ENCODE measurements at regions not wholly inside any gene's neighbourhood (a gene's known extent, or its start where the extent isn't known, plus 50 kb on each side); places are given as distances from the start of the nearest gene placed in this dataset.

- H3K27me3 ChIP-seq (ENCODE audit: control insufficient read depth in 2 of 2, insufficient read depth in 2 of 2, low read length in 2 of 2) = no peaks in the 10 kb centered on the region
- H3K36me3 ChIP-seq (ENCODE audit: control insufficient read depth, insufficient read depth, low read length) = no peaks in the 10 kb centered on the region
- H3K9ac ChIP-seq (ENCODE audit: insufficient read depth in 1 of 2, low read depth in 2 of 2, low read length in 2 of 2) = no peak overlapping the region
- CTCF ChIA-PET (ENCODE audit: low intra/inter-chr PET ratio) = no interaction called here
- FAIRE-seq (no peak), ATAC-seq (no peak), DNase-seq (ENCODE audit: extremely low read depth in 1 of 4, low spot score in 3 of 4) (no peak)
- H3K9me1 ChIP-seq (ENCODE audit: control insufficient read depth, insufficient read depth, low read length) = no peaks in the 10 kb centered on the region
- no peaks in the 10 kb centered on the region for H3K4me1 ChIP-seq (replicated peaks in 1 of 2; ENCODE audit: control insufficient read depth in 2 of 2, insufficient read depth in 2 of 2, low read length in 2 of 2)
- H3K9me3 ChIP-seq (replicated peaks; ENCODE audit: control insufficient read depth, insufficient read depth, low read depth, low read length) = no peaks in the 10 kb centered on the region; the same call in 1 of the 2 replicates
- no peak overlapping the region for H3K4me3 ChIP-seq
- H4K20me1 ChIP-seq (replicated peaks; ENCODE audit: control insufficient read depth, insufficient read depth, low read length) = no peaks in the 10 kb centered on the region
- TF ChIP-seq NR1H2 (CRISPR knock-in tag; IDR thresholded peaks at IDR 0.05) = no peak
- no peak overlapping the region for H3K4me2 ChIP-seq (ENCODE audit: insufficient read depth, low read length)
- POLR2A ChIA-PET = no interaction called here
- no peak overlapping the region for H3K27ac ChIP-seq (ENCODE audit: extremely low read depth, low read depth, low read length)
- intact Hi-C loops (cut with micrococcal nuclease) = no loop called here
- in situ Hi-C loops (cut with MboI) = no loop called here
- H2AFZ ChIP-seq (ENCODE audit: low read depth, low read length) = no peak overlapping the region
- no TSS peak for BruUV-seq (replicated peaks)
- H3K79me2 ChIP-seq (ENCODE audit: control insufficient read depth, insufficient read depth, low read length) = no peaks in the 10 kb centered on the region
These were observed 371.1 kb downstream of the FIGN start for GRCh38 chr2:163364736-163365135.

- no peak overlapping the region for H3K9ac ChIP-seq (ENCODE audit: insufficient read depth in 1 of 2, low read depth in 2 of 2, low read length in 2 of 2)
- H3K79me2 ChIP-seq (ENCODE audit: control insufficient read depth, insufficient read depth, low read length) = no peaks in the 10 kb centered on the region
- no peaks in the 10 kb centered on the region; the same call in 1 of the 2 replicates for H3K9me3 ChIP-seq (replicated peaks; ENCODE audit: control insufficient read depth, insufficient read depth, low read depth, low read length)
- no peak overlapping the region for H3K4me3 ChIP-seq
- in situ Hi-C loops (cut with MboI) = no loop called here
- POLR2A ChIA-PET = no interaction called here
- DNase-seq (ENCODE audit: extremely low read depth in 1 of 4, low spot score in 3 of 4) (no peak), FAIRE-seq (no peak), ATAC-seq (no peak)
- intact Hi-C loops (cut with micrococcal nuclease) = no loop called here
- H3K4me1 ChIP-seq (replicated peaks in 1 of 2; ENCODE audit: control insufficient read depth in 2 of 2, insufficient read depth in 2 of 2, low read length in 2 of 2) = no peaks in the 10 kb centered on the region
- no peak overlapping the region for H3K27ac ChIP-seq (ENCODE audit: extremely low read depth, low read depth, low read length)
- 0% methylated on average over 1 of the region's 1 CpG for WGBS (ENCODE audit: insufficient coverage, low coverage, missing lambda C conversion rate)
- H3K27me3 ChIP-seq (ENCODE audit: control insufficient read depth in 2 of 2, insufficient read depth in 2 of 2, low read length in 2 of 2) = no peaks in the 10 kb centered on the region
- no peak overlapping the region for H2AFZ ChIP-seq (ENCODE audit: low read depth, low read length)
- CTCF ChIA-PET (ENCODE audit: low intra/inter-chr PET ratio) = no interaction called here
- H3K9me1 ChIP-seq (ENCODE audit: control insufficient read depth, insufficient read depth, low read length) = no peaks in the 10 kb centered on the region
- no peaks in the 10 kb centered on the region for H4K20me1 ChIP-seq (replicated peaks; ENCODE audit: control insufficient read depth, insufficient read depth, low read length)
- no peaks in the 10 kb centered on the region for H3K36me3 ChIP-seq (ENCODE audit: control insufficient read depth, insufficient read depth, low read length)
- H3K4me2 ChIP-seq (ENCODE audit: insufficient read depth, low read length) = no peak overlapping the region
- BruUV-seq (replicated peaks) = no TSS peak
- TF ChIP-seq ILF3 (IDR thresholded peaks at IDR 0.05; ENCODE audit: borderline replicate concordance) (no peak), CREB1 (IDR thresholded peaks at IDR 0.05) (no peak), CREB1 (CRISPR knock-in tag; IDR thresholded peaks at IDR 0.05) (no peak), SRSF1 (IDR thresholded peaks at IDR 0.05; ENCODE audit: low read depth, low read length) (no peak), ZBTB33 (CRISPR knock-in tag; IDR thresholded peaks at IDR 0.05) (no peak), PTTG1 (tag; IDR thresholded peaks at IDR 0.05; ENCODE audit: low read depth) (no peak), ELF2 (CRISPR knock-in tag; IDR thresholded peaks at IDR 0.05) (no peak), BRF2 (IDR thresholded peaks at IDR 0.05; ENCODE audit: borderline replicate concordance, insufficient read depth, insufficient read length) (no peak), RNF2 (IDR thresholded peaks at IDR 0.05) (no peak), ZBTB7A (IDR thresholded peaks at IDR 0.05; ENCODE audit: borderline replicate concordance, control insufficient read depth, low read depth, low read length) (no peak), ZFPM2 (CRISPR knock-in tag; IDR thresholded peaks at IDR 0.05) (no peak), MAZ (CRISPR knock-in tag; conservative IDR thresholded peaks at IDR 0.05 in 1 of 2, IDR thresholded peaks at IDR 0.05 in 1 of 2) (no peak), MTA2 (IDR thresholded peaks at IDR 0.05; ENCODE audit: low read depth) (no peak), RBM25 (IDR thresholded peaks at IDR 0.05; ENCODE audit: low read depth, low read length, severe bottlenecking) (no peak)
These were observed 382.3 kb downstream of the FIGN start for GRCh38 chr2:163353551-163353950.
